PC-9 (cell line): ENCODE measurements at regions not wholly inside any gene's neighbourhood (a gene's known extent, or its start where the extent isn't known, plus 50 kb on each side); places are given as distances from the start of the nearest gene placed in this dataset.
"Not testable (repeated sequence)": the region's sequence is repeated elsewhere in the genome, so short reads cannot be mapped to it uniquely, and the experiment has no call there.

ENCODE experiments used
- BruUV-seq: library from RNA; stranded (reverse); fragments of 400-500 nt; replicated peaks from 2 replicates; lab custom pipeline; 2021; lab: Mats Ljungman, UMichigan
- CTCF ChIA-PET: fragments of 300-600 bp; sonication (Branson Sonifier 250); formaldehyde crosslinking; loops from one replicate; lab custom pipeline; 2022; ENCODE audit warnings: antibody characterized with exemption; lab: Charles Lee
- POLR2A ChIA-PET: fragments of 300-600 bp; sonication (Branson Sonifier 250); formaldehyde crosslinking; loops from one replicate; lab custom pipeline; 2022; ENCODE audit warnings: antibody characterized with exemption; ENCODE audit not compliant: unreplicated experiment; lab: Charles Lee
- DNase-seq, 2 experiments: peaks; one replicate each; pipeline versions ENCODE4 v3.0.0 to v3.0.0-alpha.2; 2015 to 2022; ENCODE audit warnings: mixed read lengths in 1 of 2
- H2AFZ ChIP-seq: fragments of 200-600 bp; sonication (generic); 2 replicates; pipeline ENCODE4 v1.8.1; 2017; ENCODE audit warnings: antibody characterized with exemption
- H3F3A ChIP-seq: fragments of 200-600 bp; sonication (generic); 2 replicates; pipeline ENCODE4 v1.8.1; 2017; ENCODE audit warnings: antibody characterized with exemption, mild to moderate bottlenecking, low read depth; ENCODE audit not compliant: insufficient read depth
- H3K27ac ChIP-seq: fragments of 200-600 bp; sonication (generic); 2 replicates; pipeline ENCODE4 v1.6.1; 2016; ENCODE audit warnings: mixed run types
- H3K27me3 ChIP-seq: fragments of 200-600 bp; sonication (generic); 2 replicates; pipeline ENCODE4 v1.6.1; 2016; ENCODE audit warnings: low read depth, mixed run types; ENCODE audit not compliant: insufficient read depth
- H3K36me3 ChIP-seq: fragments of 200-600 bp; sonication (generic); 2 replicates; pipeline ENCODE4 v1.6.1; 2016; ENCODE audit warnings: low read depth, mixed run types
- H3K4me1 ChIP-seq: fragments of 200-600 bp; sonication (generic); replicated peaks from 2 replicates; pipeline ENCODE4 v1.6.1; 2016; ENCODE audit warnings: mixed run types; ENCODE audit not compliant: insufficient read depth
- H3K4me2 ChIP-seq: fragments of 200-600 bp; sonication (generic); 2 replicates; pipeline ENCODE4 v1.6.1; 2017; ENCODE audit warnings: mixed run types
- H3K4me3 ChIP-seq: fragments of 200-600 bp; sonication (generic); 2 replicates; pipeline ENCODE4 v1.6.1; 2016; ENCODE audit warnings: mixed run types
- H3K79me2 ChIP-seq: fragments of 200-600 bp; sonication (generic); 2 replicates; pipeline ENCODE4 v1.6.1; 2017; ENCODE audit warnings: low read depth, mixed run types
- H3K9me2 ChIP-seq: fragments of 200-600 bp; sonication (generic); 2 replicates; pipeline ENCODE4 v1.8.1; 2017; ENCODE audit warnings: mild to moderate bottlenecking; ENCODE audit not compliant: insufficient read depth
- H3K9me3 ChIP-seq: fragments of 200-600 bp; sonication (generic); 2 replicates; pipeline ENCODE4 v1.8.1; 2016; ENCODE audit warnings: low read depth; ENCODE audit not compliant: insufficient read depth
- H4K20me1 ChIP-seq: fragments of 200-600 bp; sonication (generic); 2 replicates; pipeline ENCODE4 v1.8.1; 2017; ENCODE audit not compliant: insufficient read depth
- intact Hi-C: fragments of 100-400 bp; cut with micrococcal nuclease; formaldehyde crosslinking; loops from one replicate; pipeline ENCODE4 v1.10.0; 2022; ENCODE audit not compliant: unreplicated experiment

GRCh38 chr14:105669646-105670045, 143.3 kb downstream of the TMEM121 start:
- H3K36me3 ChIP-seq, CTCF ChIA-PET, H2AFZ ChIP-seq, H3K27ac ChIP-seq, H3K9me3 ChIP-seq, H3K79me2 ChIP-seq, DNase-seq, H3K4me3 ChIP-seq, H3K9me2 ChIP-seq, H4K20me1 ChIP-seq, intact Hi-C loops, H3K4me1 ChIP-seq, POLR2A ChIA-PET, H3F3A ChIP-seq, H3K4me2 ChIP-seq, BruUV-seq: not testable (repeated sequence)
- H3K27me3 ChIP-seq: peaks cover 46% of the 10 kb centered on the region

GRCh38 chr14:105672450-105673200, 146.2 kb downstream of the TMEM121 start:
- BruUV-seq, H3K27ac ChIP-seq, H3F3A ChIP-seq, H3K4me1 ChIP-seq, H3K4me3 ChIP-seq, DNase-seq, H3K4me2 ChIP-seq, H4K20me1 ChIP-seq, CTCF ChIA-PET, H2AFZ ChIP-seq, H3K9me3 ChIP-seq, H3K36me3 ChIP-seq, H3K79me2 ChIP-seq, POLR2A ChIA-PET, intact Hi-C loops, H3K9me2 ChIP-seq: not testable (repeated sequence)
- peaks cover 54% of the 10 kb centered on the region for H3K27me3 ChIP-seq

GRCh38 chr14:105675433-105675832, 149.1 kb downstream of the TMEM121 start:
- CTCF ChIA-PET, BruUV-seq, H3K79me2 ChIP-seq, H3K27ac ChIP-seq, H3K4me3 ChIP-seq, H3F3A ChIP-seq, H3K4me2 ChIP-seq, intact Hi-C loops, H3K36me3 ChIP-seq, POLR2A ChIA-PET, DNase-seq, H3K9me2 ChIP-seq, H4K20me1 ChIP-seq, H3K9me3 ChIP-seq, H2AFZ ChIP-seq, H3K4me1 ChIP-seq: not testable (repeated sequence)
- H3K27me3 ChIP-seq: peaks cover 41% of the 10 kb centered on the region

GRCh38 chr14:105675905-105676670, 149.7 kb downstream of the TMEM121 start:
- POLR2A ChIA-PET, intact Hi-C loops, H3K9me3 ChIP-seq: not testable (repeated sequence)

GRCh38 chr14:105678057-105678456, 151.7 kb downstream of the TMEM121 start:
- H3K79me2 ChIP-seq, DNase-seq, H3K9me3 ChIP-seq, H3K36me3 ChIP-seq, H3K4me3 ChIP-seq, H2AFZ ChIP-seq, BruUV-seq, H3F3A ChIP-seq, H3K4me1 ChIP-seq, CTCF ChIA-PET, POLR2A ChIA-PET, H3K4me2 ChIP-seq, H4K20me1 ChIP-seq, H3K9me2 ChIP-seq, intact Hi-C loops, H3K27ac ChIP-seq: not testable (repeated sequence)
- peaks cover 39% of the 10 kb centered on the region for H3K27me3 ChIP-seq

More at GRCh38 chr14:105675905-105676670, 149.7 kb downstream of the TMEM121 start:
- H4K20me1 ChIP-seq, DNase-seq, CTCF ChIA-PET, H3K4me1 ChIP-seq, H3K79me2 ChIP-seq, H3K4me3 ChIP-seq, H3K36me3 ChIP-seq, H2AFZ ChIP-seq, H3K4me2 ChIP-seq, H3F3A ChIP-seq, BruUV-seq, H3K9me2 ChIP-seq, H3K27ac ChIP-seq: not testable (repeated sequence)
- peaks cover 37% of the 10 kb centered on the region for H3K27me3 ChIP-seq
